ENCODE measurements at regions not wholly inside any gene's neighbourhood (a gene's known extent, or its start where the extent isn't known, plus 50 kb on each side); places are given as distances from the start of the nearest gene placed in this dataset.

DNA sequence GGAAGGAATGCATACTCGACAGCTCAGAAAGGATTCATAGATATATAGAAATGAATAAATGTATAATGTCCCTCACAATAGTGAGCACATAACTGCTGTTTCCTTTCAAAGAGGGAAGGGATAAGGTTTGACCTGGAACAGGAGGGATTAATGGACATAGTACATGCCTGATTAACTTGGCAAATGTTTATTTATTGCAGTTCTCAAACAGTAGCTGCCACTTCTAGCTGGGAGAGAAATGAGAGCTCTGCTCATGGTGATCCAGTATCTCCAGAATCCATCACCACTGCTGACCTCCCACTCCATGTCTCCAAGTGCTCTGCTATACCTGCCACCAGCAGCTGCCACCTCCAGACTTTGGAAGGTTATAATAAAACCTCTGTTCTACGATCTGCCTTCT lies 108.1 kb downstream of the LRIG3 start:
- no peak for DNase-seq

DNA sequence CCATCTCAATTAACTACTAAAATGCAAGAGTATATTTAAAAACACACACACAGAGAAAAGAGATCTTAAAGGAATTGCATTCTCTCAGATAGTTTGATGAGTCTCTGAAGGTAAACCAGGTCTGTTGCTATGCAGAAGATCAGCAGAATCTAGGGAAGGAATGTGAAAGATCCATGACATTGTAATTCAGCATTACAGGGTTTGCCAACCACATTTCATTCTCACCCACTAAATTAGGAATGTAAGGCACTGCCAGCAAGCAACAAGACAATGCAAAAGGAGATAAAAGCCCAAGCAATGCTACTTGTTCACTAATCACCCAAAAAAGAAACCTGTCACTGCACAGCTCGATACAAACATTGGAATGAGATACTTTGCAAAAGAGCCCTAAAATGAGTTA lies 106.3 kb downstream of the LRIG3 start:
- no peak for DNase-seq

DNA sequence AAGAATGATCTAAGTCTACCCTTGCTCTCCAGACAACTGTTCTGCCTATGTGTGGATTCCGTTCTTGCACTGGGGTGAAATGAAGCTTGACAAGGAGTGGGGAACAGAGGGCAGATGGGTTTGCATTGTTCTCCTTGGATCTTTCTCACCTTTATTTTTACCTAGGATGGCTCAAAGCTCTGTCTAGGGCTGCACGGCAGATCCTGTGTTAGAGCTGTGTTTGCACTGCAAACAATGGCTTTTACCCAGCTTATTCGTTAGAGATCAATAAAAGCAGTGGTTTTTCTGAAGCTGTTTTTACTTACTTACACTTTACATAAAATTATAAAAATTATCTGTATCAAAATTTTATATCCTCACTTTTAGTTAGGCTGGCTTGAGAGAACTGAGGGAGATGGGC lies 105.1 kb downstream of the LRIG3 start:
- no peak for DNase-seq

DNA sequence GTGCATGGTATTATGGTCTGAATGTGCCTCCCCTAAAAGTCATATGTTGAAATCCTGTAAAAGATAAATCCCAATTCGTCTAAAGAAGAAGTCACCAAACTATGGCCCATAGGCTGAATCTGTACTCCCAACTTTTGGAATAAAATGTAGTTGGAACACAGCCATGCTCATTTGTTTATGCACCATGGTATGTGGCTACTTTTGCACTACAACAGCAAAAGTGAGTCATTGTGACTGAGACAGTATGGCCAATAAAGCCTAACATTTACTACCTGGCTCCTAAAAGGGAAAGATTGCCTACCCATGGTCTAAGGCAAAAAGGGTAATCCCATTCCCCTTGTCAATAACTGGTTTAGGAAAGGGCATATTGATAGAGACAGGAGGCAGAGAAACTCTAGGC lies 101.8 kb downstream of the LRIG3 start:
- no peak for DNase-seq

DNA sequence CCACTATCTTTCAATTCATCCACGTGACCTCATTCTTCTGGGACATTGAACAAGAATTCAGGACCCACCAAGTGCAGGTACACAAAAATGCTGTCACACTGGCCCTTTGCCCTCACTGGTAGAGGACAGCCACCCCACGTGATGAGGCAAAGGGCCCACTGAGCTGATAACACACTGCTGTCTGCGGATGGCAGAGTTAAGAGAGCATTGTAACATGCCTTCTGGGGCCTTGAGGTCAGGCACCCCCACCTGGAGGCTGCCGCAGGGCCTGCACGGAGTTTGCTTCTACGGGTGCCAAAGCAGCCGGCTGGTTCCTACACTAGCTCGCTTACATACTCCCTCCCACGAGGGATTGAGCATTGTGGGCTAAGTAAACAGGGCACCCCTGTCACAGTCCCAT lies 101.0 kb downstream of the LRIG3 start:
- DNase-seq = no peak

DNA sequence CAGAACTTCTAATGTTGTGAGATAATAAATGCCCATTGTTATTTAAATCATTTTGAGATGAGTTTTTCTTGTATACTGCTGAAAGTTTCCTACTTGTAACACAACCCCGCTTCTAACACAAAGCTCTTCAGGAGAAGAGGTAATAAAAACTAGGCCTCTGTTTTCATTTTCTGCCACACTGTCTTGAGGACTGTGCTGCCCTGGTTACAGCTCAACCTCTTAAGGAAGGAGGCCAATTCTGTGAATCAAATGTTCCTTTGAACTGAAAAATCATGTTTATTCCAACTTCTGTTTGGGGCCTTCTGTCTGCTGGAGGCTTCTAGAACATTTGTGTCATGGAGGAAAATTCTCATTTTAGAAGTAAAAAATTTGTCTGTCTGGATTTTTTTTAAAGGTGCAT lies 100.3 kb downstream of the LRIG3 start:
- DNase-seq = no peak

Measured in suppressor macrophage treated with lipopolysaccharide for 1 hour (primary cell).